CD8-positive, alpha-beta memory T cell (primary cell): ENCODE measurements at regions not wholly inside any gene's neighbourhood (a gene's known extent, or its start where the extent isn't known, plus 50 kb on each side); places are given as distances from the start of the nearest gene placed in this dataset.

Experiments
- CTCF ChIA-PET: fragments of 350-600 bp; sonication (Branson Sonifier 250); formaldehyde crosslinking; loops from one replicate; lab custom pipeline; 2021; ENCODE audit warnings: antibody characterized with exemption; lab: Charles Lee
- POLR2A ChIA-PET: fragments of 350-600 bp; sonication (Branson Sonifier 250); formaldehyde crosslinking; loops from one replicate; lab custom pipeline; 2021; ENCODE audit warnings: antibody characterized with exemption; lab: Charles Lee
- DNase-seq, 5 donors: peaks; one replicate each; pipeline versions ENCODE4 v3.0.0 to v3.0.0-alpha.2; 2020 to 2022; ENCODE audit warnings: mixed read lengths in 1 of 5
- H3K27ac ChIP-seq: one replicate; pipeline ENCODE4 v1.7.0; 2013; ENCODE audit warnings: low read depth, mild to moderate bottlenecking, low read length, moderate library complexity
- H3K27me3 ChIP-seq: 2 replicates; pipeline ENCODE4 v1.7.0; 2013; ENCODE audit warnings: low read length, mild to moderate bottlenecking; ENCODE audit not compliant: insufficient read depth, poor library complexity, severe bottlenecking
- H3K36me3 ChIP-seq: 2 replicates; pipeline ENCODE4 v1.7.0; 2013; ENCODE audit warnings: mild to moderate bottlenecking, low read length, moderate library complexity; ENCODE audit not compliant: insufficient read depth
- H3K4me1 ChIP-seq: 2 replicates; pipeline ENCODE4 v1.7.0; 2013; ENCODE audit warnings: mild to moderate bottlenecking, low read length, moderate library complexity; ENCODE audit not compliant: insufficient read depth
- H3K4me3 ChIP-seq: 2 replicates; pipeline ENCODE4 v1.7.0; 2013; ENCODE audit warnings: mild to moderate bottlenecking, low read length
- H3K9me3 ChIP-seq: 2 replicates; pipeline ENCODE4 v1.7.0; 2013; ENCODE audit warnings: mild to moderate bottlenecking, low read length
- H3K27ac Mint-ChIP-seq, 8 donors: one replicate each; pipeline ENCODE4 v1.8.0; 2020 to 2021; ENCODE audit warnings: mixed read lengths in 8 of 8, mild to moderate bottlenecking in 6 of 8, inconsistent platforms in 3 of 8, moderate library complexity in 3 of 8
- H3K27me3 Mint-ChIP-seq, 2 donors: one replicate each; pipeline ENCODE4 v1.8.0; 2020 to 2021; ENCODE audit warnings: mixed read lengths in 2 of 2, mild to moderate bottlenecking in 1 of 2, moderate library complexity in 1 of 2
- H3K36me3 Mint-ChIP-seq, 3 donors: one replicate each; pipeline ENCODE4 v1.8.0; 2020 to 2021; ENCODE audit warnings: mixed read lengths in 3 of 3, inconsistent platforms in 1 of 3, mild to moderate bottlenecking in 1 of 3
- H3K4me1 Mint-ChIP-seq, 3 donors: one replicate each; pipeline ENCODE4 v1.8.0; 2020 to 2021; ENCODE audit warnings: mixed read lengths in 3 of 3, inconsistent platforms in 1 of 3, mild to moderate bottlenecking in 1 of 3
- H3K4me3 Mint-ChIP-seq, 7 donors: one replicate each; pipeline ENCODE4 v1.8.0; 2020 to 2021; ENCODE audit warnings: mixed read lengths in 7 of 7, mild to moderate bottlenecking in 6 of 7, moderate library complexity in 4 of 7, inconsistent platforms in 2 of 7
- H3K9me3 Mint-ChIP-seq, 5 donors: one replicate each; pipeline ENCODE4 v1.8.0; 2020 to 2022; ENCODE audit warnings: mixed read lengths in 5 of 5, mild to moderate bottlenecking in 3 of 5, moderate library complexity in 2 of 5, inconsistent platforms in 1 of 5

- Mint-ChIP-seq H3K36me3 (no peaks in the 10 kb centered on the region), H3K4me1 (no peaks in the 10 kb centered on the region), H3K27me3 (no peaks in the 10 kb centered on the region), H3K9me3 (peaks cover 3 to 21% (median 6%) of the 10 kb centered on the region in 5 donors), H3K27ac (no peak overlapping the region), H3K4me3 (no peak overlapping the region)
- no peaks in the 10 kb centered on the region for H3K27me3 ChIP-seq
- CTCF ChIA-PET, result no interaction called here
- H3K9me3 ChIP-seq, result no peaks in the 10 kb centered on the region
- no peaks in the 10 kb centered on the region for H3K36me3 ChIP-seq
- no peaks in the 10 kb centered on the region for H3K4me1 ChIP-seq
- H3K27ac ChIP-seq, result no peak overlapping the region
- POLR2A ChIA-PET, result no interaction called here
- no peak for DNase-seq
- no peak overlapping the region for H3K4me3 ChIP-seq
These were observed 437.2 kb upstream of the TECRL start for GRCh38 chr4:64846417-64846816.

DNA sequence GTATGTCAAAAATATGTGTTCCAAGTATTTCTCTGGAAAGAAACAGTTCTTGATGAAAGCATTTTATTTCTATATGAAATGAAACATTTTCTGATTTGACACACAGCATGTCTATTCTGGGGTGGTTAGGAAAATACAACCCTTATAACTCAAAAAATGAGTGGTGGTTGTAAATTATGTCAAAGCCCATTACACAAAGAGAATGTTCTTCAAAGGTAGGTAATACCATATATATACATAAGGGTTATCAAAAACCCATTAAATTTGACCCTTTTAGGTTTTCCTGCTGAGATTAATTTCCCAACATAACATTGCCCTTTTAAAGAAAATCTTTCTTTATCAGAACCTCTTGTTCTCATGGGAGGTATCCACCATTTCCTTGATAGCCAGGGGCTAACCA, 420.5 kb upstream of the TECRL start:
- no peaks in the 10 kb centered on the region for H3K4me1 ChIP-seq
- no peak for DNase-seq
- Mint-ChIP-seq H3K27ac (no peak overlapping the region), H3K4me1 (no peaks in the 10 kb centered on the region), H3K27me3 (no peaks in the 10 kb centered on the region), H3K4me3 (no peak overlapping the region), H3K36me3 (no peaks in the 10 kb centered on the region), H3K9me3 (peaks cover 2 to 25% (median 8%) of the 10 kb centered on the region in 5 donors)
- H3K27ac ChIP-seq, result no peak overlapping the region
- no peak overlapping the region for H3K4me3 ChIP-seq
- ChIA-PET POLR2A (no interaction called here), CTCF (no interaction called here)
- H3K9me3 ChIP-seq, result no peaks in the 10 kb centered on the region
- no peaks in the 10 kb centered on the region for H3K27me3 ChIP-seq
- H3K36me3 ChIP-seq, result no peaks in the 10 kb centered on the region

DNA sequence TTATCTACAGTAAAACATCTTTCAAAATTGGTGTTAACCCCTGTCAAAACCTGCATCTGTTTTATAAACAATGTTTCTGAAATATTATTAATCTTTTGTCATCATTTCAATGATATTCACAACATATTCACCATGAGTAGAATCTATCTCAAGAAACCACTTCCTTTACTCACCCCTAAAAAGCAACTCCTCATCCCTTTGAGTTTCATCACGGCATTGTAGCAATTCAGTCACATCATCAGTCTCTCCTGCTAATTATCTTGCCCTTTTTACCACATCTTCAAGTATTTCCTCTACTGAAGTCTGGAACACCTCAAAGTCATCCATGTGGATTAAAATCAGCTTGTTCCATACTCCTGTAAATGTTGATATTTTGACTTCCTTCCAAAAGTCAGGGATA, 415.3 kb upstream of the TECRL start:
- Mint-ChIP-seq H3K9me3 (peaks cover 2 to 10% (median 3%) of the 10 kb centered on the region in 5 donors), H3K4me3 (no peak overlapping the region), H3K36me3 (no peaks in the 10 kb centered on the region), H3K27ac (no peak overlapping the region), H3K4me1 (no peaks in the 10 kb centered on the region), H3K27me3 (no peaks in the 10 kb centered on the region)
- DNase-seq, result no peak
- Histone ChIP-seq H3K9me3 (no peaks in the 10 kb centered on the region), H3K27me3 (no peaks in the 10 kb centered on the region), H3K36me3 (no peaks in the 10 kb centered on the region), H3K4me3 (no peak overlapping the region), H3K27ac (no peak overlapping the region), H3K4me1 (no peaks in the 10 kb centered on the region)
- CTCF ChIA-PET, result no interaction called here
- POLR2A ChIA-PET, result no interaction called here

GRCh38 chr4:64822405-64822804, 413.2 kb upstream of the TECRL start:
- Histone ChIP-seq H3K9me3 (no peaks in the 10 kb centered on the region), H3K4me1 (no peaks in the 10 kb centered on the region), H3K4me3 (no peak overlapping the region), H3K36me3 (no peaks in the 10 kb centered on the region), H3K27ac (no peak overlapping the region), H3K27me3 (no peaks in the 10 kb centered on the region)
- ChIA-PET POLR2A (no interaction called here), CTCF (no interaction called here)
- H3K4me3 Mint-ChIP-seq, result no peak overlapping the region
- DNase-seq, result no peak
- no peaks in the 10 kb centered on the region for H3K27me3 Mint-ChIP-seq
- H3K36me3 Mint-ChIP-seq, result no peaks in the 10 kb centered on the region
- peaks cover 2 to 11% (median 4%) of the 10 kb centered on the region in 5 donors for H3K9me3 Mint-ChIP-seq
- H3K4me1 Mint-ChIP-seq, result no peaks in the 10 kb centered on the region
- no peak overlapping the region for H3K27ac Mint-ChIP-seq

GRCh38 chr4:64821219-64821976, 412.1 kb upstream of the TECRL start:
- Histone ChIP-seq H3K4me3 (no peak overlapping the region), H3K27me3 (no peaks in the 10 kb centered on the region), H3K27ac (no peak overlapping the region), H3K4me1 (no peaks in the 10 kb centered on the region), H3K9me3 (no peaks in the 10 kb centered on the region), H3K36me3 (no peaks in the 10 kb centered on the region)
- no peak for DNase-seq
- Mint-ChIP-seq H3K27ac (no peak overlapping the region), H3K36me3 (no peaks in the 10 kb centered on the region), H3K27me3 (no peaks in the 10 kb centered on the region), H3K4me3 (no peak overlapping the region), H3K9me3 (peaks cover 2 to 10% (median 4%) of the 10 kb centered on the region in 5 donors), H3K4me1 (no peaks in the 10 kb centered on the region)
- ChIA-PET POLR2A (no interaction called here), CTCF (no interaction called here)

DNA sequence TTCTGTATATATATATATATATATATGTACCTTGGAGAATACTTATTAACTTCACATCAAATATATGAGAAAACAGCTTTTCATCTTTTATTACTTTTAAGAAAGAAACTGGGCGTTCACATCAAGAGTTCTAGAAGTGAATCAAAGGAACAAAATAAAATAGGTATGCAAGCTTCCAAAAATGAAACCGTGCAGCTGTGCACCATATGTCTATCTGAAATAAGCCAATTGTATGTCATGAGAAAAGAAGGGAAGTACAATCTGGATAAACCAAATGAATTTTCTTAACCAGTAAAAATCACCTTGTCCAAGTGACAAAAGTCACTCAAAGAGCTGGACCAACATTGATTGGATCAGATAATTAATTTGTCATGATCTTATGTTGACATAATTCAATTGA, 405.4 kb upstream of the TECRL start:
- CTCF ChIA-PET, result no interaction called here
- DNase-seq, result no peak
- no peaks in the 10 kb centered on the region for H3K4me1 Mint-ChIP-seq

DNA sequence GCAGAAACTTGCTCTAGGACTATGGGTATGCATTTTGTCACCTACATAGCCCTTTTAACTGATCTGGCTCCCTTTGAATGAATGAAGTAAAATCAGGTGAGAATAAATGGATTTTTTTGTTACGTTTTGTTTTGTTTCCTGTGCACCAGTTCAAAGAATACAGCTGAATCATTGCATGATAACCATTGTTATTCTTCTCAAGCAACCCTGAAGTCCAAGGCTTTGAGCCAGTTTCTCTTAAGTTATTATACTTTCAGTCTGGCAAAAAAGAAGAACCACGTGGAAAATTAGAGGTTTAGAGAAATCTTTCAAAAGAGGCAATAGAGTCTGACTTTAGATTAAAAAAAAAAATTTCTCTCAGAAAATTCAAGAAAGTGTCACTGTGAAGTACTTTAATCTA, 398.6 kb upstream of the TECRL start:
- no peak overlapping the region for H3K4me3 Mint-ChIP-seq
- Histone ChIP-seq H3K27me3 (no peaks in the 10 kb centered on the region), H3K27ac (no peak overlapping the region), H3K36me3 (no peaks in the 10 kb centered on the region), H3K9me3 (no peaks in the 10 kb centered on the region), H3K4me3 (no peak overlapping the region), H3K4me1 (no peaks in the 10 kb centered on the region)
- H3K4me1 Mint-ChIP-seq, result no peaks in the 10 kb centered on the region
- H3K27ac Mint-ChIP-seq, result no peak overlapping the region
- CTCF ChIA-PET, result no interaction called here
- H3K36me3 Mint-ChIP-seq, result no peaks in the 10 kb centered on the region
- no peaks in the 10 kb centered on the region for H3K27me3 Mint-ChIP-seq
- no peak for DNase-seq
- POLR2A ChIA-PET, result no interaction called here
- H3K9me3 Mint-ChIP-seq, result peaks cover 7 to 32% (median 9%) of the 10 kb centered on the region in 5 donors

More for the DNA sequence above, 405.4 kb upstream of the TECRL start:
- Histone ChIP-seq H3K4me3 (no peak overlapping the region), H3K27ac (no peak overlapping the region), H3K4me1 (no peaks in the 10 kb centered on the region), H3K36me3 (no peaks in the 10 kb centered on the region), H3K27me3 (no peaks in the 10 kb centered on the region), H3K9me3 (no peaks in the 10 kb centered on the region)
- Mint-ChIP-seq H3K4me3 (no peak overlapping the region), H3K9me3 (peaks cover 2 to 23% (median 3%) of the 10 kb centered on the region in 5 donors), H3K27me3 (no peaks in the 10 kb centered on the region), H3K36me3 (no peaks in the 10 kb centered on the region), H3K27ac (no peak overlapping the region)
- POLR2A ChIA-PET, result no interaction called here

GRCh38 chr4:64799751-64800150, 390.5 kb upstream of the TECRL start:
- peaks cover 3 to 26% (median 15%) of the 10 kb centered on the region in 5 donors for H3K9me3 Mint-ChIP-seq

More at GRCh38 chr4:64799751-64800150, 390.5 kb upstream of the TECRL start:
- Histone ChIP-seq H3K4me1 (no peaks in the 10 kb centered on the region), H3K9me3 (no peaks in the 10 kb centered on the region), H3K4me3 (no peak overlapping the region), H3K36me3 (no peaks in the 10 kb centered on the region), H3K27me3 (no peaks in the 10 kb centered on the region), H3K27ac (no peak overlapping the region)
- H3K27ac Mint-ChIP-seq, result no peak overlapping the region
- CTCF ChIA-PET, result no interaction called here
- no peaks in the 10 kb centered on the region for H3K27me3 Mint-ChIP-seq
- POLR2A ChIA-PET, result no interaction called here
- H3K36me3 Mint-ChIP-seq, result no peaks in the 10 kb centered on the region
- DNase-seq, result no peak
- no peaks in the 10 kb centered on the region for H3K4me1 Mint-ChIP-seq
- H3K4me3 Mint-ChIP-seq, result no peak overlapping the region
